H9 (cell line): ENCODE measurements at regions not wholly inside any gene's neighbourhood (a gene's known extent, or its start where the extent isn't known, plus 50 kb on each side); places are given as distances from the start of the nearest gene placed in this dataset.

Experiments used
- DNase-seq: peaks from one replicate; pipeline ENCODE4 v3.0.0-alpha.2; 2017
- H2AFZ ChIP-seq: one replicate; pipeline ENCODE4 v1.6.1; 2013; ENCODE audit warnings: mild to moderate bottlenecking, low read length, control low read depth, moderate library complexity
- H2AK5ac ChIP-seq: 2 replicates; pipeline ENCODE4 v1.6.1; 2013; ENCODE audit warnings: low read length, control low read depth, mixed read lengths; ENCODE audit not compliant: insufficient read length
- H2BK120ac ChIP-seq: one replicate; pipeline ENCODE4 v1.6.1; 2013; ENCODE audit warnings: low read depth, mild to moderate bottlenecking, low read length, control low read depth, inconsistent platforms; ENCODE audit not compliant: poor library complexity, severe bottlenecking
- H2BK12ac ChIP-seq: 2 replicates; pipeline ENCODE4 v1.6.1; 2013; ENCODE audit warnings: low read length, control low read depth, mixed read lengths, low read depth; ENCODE audit not compliant: insufficient read length
- H2BK15ac ChIP-seq: 2 replicates; pipeline ENCODE4 v1.6.1; 2013; ENCODE audit warnings: low read depth, low read length, control low read depth
- H2BK20ac ChIP-seq: one replicate; pipeline ENCODE4 v1.6.1; 2013; ENCODE audit warnings: low read depth, mild to moderate bottlenecking, low read length, control low read depth, inconsistent platforms; ENCODE audit not compliant: poor library complexity, severe bottlenecking
- H2BK5ac ChIP-seq: 2 replicates; pipeline ENCODE4 v1.6.1; 2013; ENCODE audit warnings: low read length, control low read depth, mixed read lengths; ENCODE audit not compliant: insufficient read length
- H3K14ac ChIP-seq: 2 replicates; pipeline ENCODE4 v1.6.1; 2013; ENCODE audit warnings: low read length, control low read depth; ENCODE audit not compliant: insufficient read depth
- H3K18ac ChIP-seq: 2 replicates; pipeline ENCODE4 v1.6.1; 2013; ENCODE audit warnings: low read depth, mild to moderate bottlenecking, mixed read lengths, low read length, control low read depth; ENCODE audit not compliant: insufficient read length
- H3K23ac ChIP-seq: 2 replicates; pipeline ENCODE4 v1.6.1; 2013; ENCODE audit warnings: low read length, control low read depth, mixed read lengths, low read depth; ENCODE audit not compliant: insufficient read length
- H3K23me2 ChIP-seq: 2 replicates; pipeline ENCODE4 v1.6.1; 2013; ENCODE audit warnings: low read depth, mild to moderate bottlenecking, mixed read lengths, low read length, control low read depth; ENCODE audit not compliant: insufficient read length, poor library complexity, severe bottlenecking
- H3K27ac ChIP-seq: 2 replicates; pipeline ENCODE4 v1.5.1; 2013; ENCODE audit warnings: low read length, control low read depth, mixed read lengths, low read depth; ENCODE audit not compliant: insufficient read length
- H3K27me3 ChIP-seq: 2 replicates; pipeline ENCODE4 v1.6.1; 2013; ENCODE audit warnings: low read length, control low read depth, inconsistent platforms; ENCODE audit not compliant: insufficient read depth
- H3K4ac ChIP-seq: 2 replicates; pipeline ENCODE4 v1.6.1; 2013; ENCODE audit warnings: low read depth, mild to moderate bottlenecking, control low read depth, inconsistent platforms, low read length, moderate library complexity
- H3K4me1 ChIP-seq: 2 replicates; pipeline ENCODE4 v1.6.1; 2013; ENCODE audit warnings: low read length, control low read depth, inconsistent platforms; ENCODE audit not compliant: insufficient read depth
- H3K4me2 ChIP-seq: 2 replicates; pipeline ENCODE4 v1.6.1; 2013; ENCODE audit warnings: low read length, control low read depth, mixed read lengths; ENCODE audit not compliant: insufficient read length, insufficient read depth
- H3K56ac ChIP-seq: 2 replicates; pipeline ENCODE4 v1.6.1; 2013; ENCODE audit warnings: low read depth, mild to moderate bottlenecking, mixed read lengths, low read length, control low read depth; ENCODE audit not compliant: insufficient read length
- H3K79me1 ChIP-seq: 2 replicates; pipeline ENCODE4 v1.6.1; 2013; ENCODE audit warnings: low read depth, mild to moderate bottlenecking, moderate library complexity, low read length, control low read depth, inconsistent platforms; ENCODE audit not compliant: insufficient read depth, poor library complexity, severe bottlenecking
- H3K79me2 ChIP-seq: 2 replicates; pipeline ENCODE4 v1.6.1; 2013; ENCODE audit warnings: low read length, control low read depth, inconsistent platforms; ENCODE audit not compliant: insufficient read depth
- H3K9ac ChIP-seq: 2 replicates; pipeline ENCODE4 v1.6.1; 2013; ENCODE audit warnings: low read length, control low read depth, mixed read lengths; ENCODE audit not compliant: insufficient read length; ENCODE audit errors: extremely low read depth
- H3K9me3 ChIP-seq: one replicate; pipeline ENCODE4 v1.6.1; 2013; ENCODE audit warnings: low read depth, low read length, inconsistent platforms; ENCODE audit not compliant: control insufficient read depth
- H3T11ph ChIP-seq: one replicate; pipeline ENCODE4 v1.6.1; 2013; ENCODE audit warnings: mild to moderate bottlenecking, low read length, control low read depth, inconsistent platforms
- H4K20me1 ChIP-seq: one replicate; pipeline ENCODE4 v1.6.1; 2013; ENCODE audit not compliant: control insufficient read depth, insufficient read length, insufficient read depth
- H4K5ac ChIP-seq: 2 replicates; pipeline ENCODE4 v1.6.1; 2013; ENCODE audit warnings: low read depth, mild to moderate bottlenecking, mixed read lengths, low read length, control low read depth; ENCODE audit not compliant: insufficient read length
- H4K8ac ChIP-seq: replicated peaks from 2 replicates; pipeline ENCODE4 v1.6.1; 2013; ENCODE audit warnings: low read length, control low read depth, mixed read lengths, low read depth; ENCODE audit not compliant: insufficient read length
- H4K91ac ChIP-seq: 2 replicates; pipeline ENCODE4 v1.6.1; 2013; ENCODE audit warnings: low read depth, mild to moderate bottlenecking, moderate library complexity, mixed read lengths, low read length, control low read depth; ENCODE audit not compliant: insufficient read length
- H3K27ac Mint-ChIP-seq, 3 experiments: 2 replicates in 2 of 3; 3 replicates in 1 of 3; pipeline ENCODE4 v1.8.0; 2020 to 2021; ENCODE audit warnings: mixed read lengths in 3 of 3, mild to moderate bottlenecking in 1 of 3, moderate library complexity in 1 of 3
- H3K27me3 Mint-ChIP-seq: 2 replicates; pipeline ENCODE4 v1.8.0; 2021; ENCODE audit warnings: low read depth, mild to moderate bottlenecking, moderate library complexity, mixed read lengths
- H3K36me3 Mint-ChIP-seq, 3 experiments: 2 replicates in 2 of 3; 3 replicates in 1 of 3; pipeline ENCODE4 v1.8.0; 2020 to 2021; ENCODE audit warnings: low read depth in 3 of 3, mixed read lengths in 3 of 3; ENCODE audit not compliant: insufficient read depth in 1 of 3
- H3K4me1 Mint-ChIP-seq, 2 experiments: 2 replicates each; pipeline ENCODE4 v1.8.0; 2020; ENCODE audit warnings: mixed read lengths in 2 of 2
- H3K4me3 Mint-ChIP-seq, 2 experiments: 2 replicates in 1 of 2; 3 replicates in 1 of 2; pipeline ENCODE4 v1.8.0; 2020 to 2021; ENCODE audit warnings: mild to moderate bottlenecking in 2 of 2, mixed read lengths in 2 of 2, moderate library complexity in 1 of 2
- H3K9me3 Mint-ChIP-seq, 2 experiments: 2 replicates in 1 of 2; 3 replicates in 1 of 2; pipeline ENCODE4 v1.8.0; 2020; ENCODE audit warnings: mild to moderate bottlenecking in 2 of 2, mixed read lengths in 2 of 2, moderate library complexity in 1 of 2
- CTCF ChIP-seq: fragments of 200-600 bp; sonication (generic); conservative IDR thresholded peaks from 3 replicates; pipeline ENCODE4 v1.8.0; 2021; ENCODE audit warnings: antibody characterized with exemption, mild to moderate bottlenecking
- WGBS: extraction: QIAGEN DNeasy Blood & Tissue Kit; methylation state at CpG from one replicate; pipeline ENCODE4 v1.1.7; 2013; ENCODE audit warnings: missing lambda C conversion rate, low lambda C conversion rate, mixed read lengths; ENCODE audit not compliant: insufficient read length; ENCODE audit errors: extremely low coverage; 5-methylcytosine and 5-hydroxymethylcytosine counted together

- Histone ChIP-seq H3K4me1 (no peaks in the 10 kb centered on the region), H2BK20ac (no peak overlapping the region), H2AK5ac (no peak overlapping the region), H4K5ac (no peak overlapping the region), H3K14ac (no peak overlapping the region), H3K79me1 (no peaks in the 10 kb centered on the region), H2BK5ac (no peak overlapping the region), H3K23ac (no peak overlapping the region), H3T11ph (no peak overlapping the region), H3K27me3 (no peaks in the 10 kb centered on the region), H3K23me2 (no peaks in the 10 kb centered on the region), H4K91ac (no peak overlapping the region), H3K4me2 (no peak overlapping the region), H3K18ac (no peak overlapping the region), H4K20me1 (no peaks in the 10 kb centered on the region), H3K79me2 (no peaks in the 10 kb centered on the region), H3K9me3 (no peaks in the 10 kb centered on the region), H2BK12ac (no peak overlapping the region), H3K4ac (no peak overlapping the region), H4K8ac (no peak overlapping the region), H2BK15ac (no peak overlapping the region), H3K9ac (no peak overlapping the region), H3K27ac (no peak overlapping the region), H3K56ac (no peak overlapping the region), H2BK120ac (no peak overlapping the region), H2AFZ (no peak overlapping the region)
- H3K27ac Mint-ChIP-seq = no peak overlapping the region
- H3K9me3 Mint-ChIP-seq = peaks cover 12% of the 10 kb centered on the region in 2 experiments
- no peak overlapping the region for H3K4me3 Mint-ChIP-seq
- H3K27me3 Mint-ChIP-seq = no peaks in the 10 kb centered on the region
- TF ChIP-seq CTCF = no peak
- WGBS = no CpG with 5 or more reads among the region's 2 CpGs
- no peaks in the 10 kb centered on the region for H3K4me1 Mint-ChIP-seq
- peaks cover 0 to 7% (median 7%) of the 10 kb centered on the region in 3 experiments; a peak in 4 of 7 replicates for H3K36me3 Mint-ChIP-seq
- DNase-seq = no peak
These were observed 112.3 kb upstream of the MARCHF11 start for GRCh38 chr5:16291894-16292293.
